NCI-H2081 (cell line): ENCODE measurements at regions not wholly inside any gene's neighbourhood (a gene's known extent, or its start where the extent isn't known, plus 50 kb on each side); places are given as distances from the start of the nearest gene placed in this dataset.

Experiments
- DNase-seq, 2 experiments: peaks; one replicate each; lab custom pipeline; 2025; lab: John Stamatoyannopoulos, UW

- DNase-seq: no peak
Observed at GRCh38 chr1:216997069-216997468, 273.8 kb upstream of the ESRRG start.

- no peak for DNase-seq
Observed at GRCh38 chr1:216984536-216984935, 261.3 kb upstream of the ESRRG start.

GRCh38 chr1:216983823-216984222, 260.6 kb upstream of the ESRRG start:
- DNase-seq: no peak

- no peak for DNase-seq
Observed at GRCh38 chr1:216961516-216961915, 238.3 kb upstream of the ESRRG start.

GRCh38 chr1:216960716-216961115, 237.5 kb upstream of the ESRRG start:
- DNase-seq: no peak

GRCh38 chr1:216958569-216958968, 235.3 kb upstream of the ESRRG start:
- no peak for DNase-seq

GRCh38 chr1:216953495-216953894, 230.3 kb upstream of the ESRRG start:
- no peak for DNase-seq

GRCh38 chr1:216952864-216953263, 229.6 kb upstream of the ESRRG start:
- peak in 1 of 2 experiments; percentile 29 for DNase-seq

GRCh38 chr1:216945538-216946080, 222.4 kb upstream of the ESRRG start:
- no peak for DNase-seq

- no peak for DNase-seq
Observed at GRCh38 chr1:216944864-216945510, 221.8 kb upstream of the ESRRG start.

- DNase-seq: no peak
Observed at GRCh38 chr1:216937491-216937890, 214.3 kb upstream of the ESRRG start.

- no peak for DNase-seq
Observed at GRCh38 chr1:216936779-216937178, 213.6 kb upstream of the ESRRG start.

- no peak for DNase-seq
Observed at GRCh38 chr1:216935901-216936300, 212.7 kb upstream of the ESRRG start.

- no peak for DNase-seq
Observed at GRCh38 chr1:216932424-216932823, 209.2 kb upstream of the ESRRG start.

GRCh38 chr1:216929870-216930582, 206.8 kb upstream of the ESRRG start:
- DNase-seq: no peak

GRCh38 chr1:216927633-216928032, 204.4 kb upstream of the ESRRG start:
- DNase-seq: no peak

- no peak for DNase-seq
Observed at GRCh38 chr1:216926720-216927510, 203.7 kb upstream of the ESRRG start.

GRCh38 chr1:216925962-216926625, 202.9 kb upstream of the ESRRG start:
- DNase-seq: no peak

GRCh38 chr1:216924732-216925131, 201.5 kb upstream of the ESRRG start:
- DNase-seq: no peak

- no peak for DNase-seq
Observed at GRCh38 chr1:216923601-216924000, 200.4 kb upstream of the ESRRG start.

- no peak for DNase-seq
Observed at GRCh38 chr1:216922406-216922805, 199.2 kb upstream of the ESRRG start.

GRCh38 chr1:216921866-216922265, 198.6 kb upstream of the ESRRG start:
- DNase-seq: no peak
